ENCODE measurements at regions not wholly inside any gene's neighbourhood (a gene's known extent, or its start where the extent isn't known, plus 50 kb on each side); places are given as distances from the start of the nearest gene placed in this dataset.

GRCh38 chr10:8227246-8227645 lies 172.8 kb downstream of the GATA3 start:
- in situ Hi-C loops (cut with MboI; ENCODE audit: low sequenced_read_pairs), result no loop called here

GRCh38 chr10:8229153-8229552 lies 174.7 kb downstream of the GATA3 start:
- in situ Hi-C loops (cut with MboI; ENCODE audit: low sequenced_read_pairs), result no loop called here

GRCh38 chr10:8230902-8231301 lies 176.4 kb downstream of the GATA3 start:
- in situ Hi-C loops (cut with MboI; ENCODE audit: low sequenced_read_pairs), result no loop called here

GRCh38 chr10:8233049-8233448 lies 178.6 kb downstream of the GATA3 start:
- in situ Hi-C loops (cut with MboI; ENCODE audit: low sequenced_read_pairs), result no loop called here

GRCh38 chr10:8233832-8234259 lies 179.4 kb downstream of the GATA3 start:
- in situ Hi-C loops (cut with MboI; ENCODE audit: low sequenced_read_pairs), result no loop called here

- in situ Hi-C loops (cut with MboI; ENCODE audit: low sequenced_read_pairs), result no loop called here
Measured at GRCh38 chr10:8235253-8236027, 181.0 kb downstream of the GATA3 start.

- in situ Hi-C loops (cut with MboI; ENCODE audit: low sequenced_read_pairs), result no loop called here
Measured at GRCh38 chr10:8238986-8239385, 184.5 kb downstream of the GATA3 start.

GRCh38 chr10:8240861-8241260 lies 186.4 kb downstream of the GATA3 start:
- in situ Hi-C loops (cut with MboI; ENCODE audit: low sequenced_read_pairs), result no loop called here

- in situ Hi-C loops (cut with MboI; ENCODE audit: low sequenced_read_pairs), result no loop called here
Measured at GRCh38 chr10:8242295-8242872, 187.9 kb downstream of the GATA3 start.

GRCh38 chr10:8245131-8245813 lies 190.8 kb downstream of the GATA3 start:
- in situ Hi-C loops (cut with MboI; ENCODE audit: low sequenced_read_pairs), result no loop called here

- in situ Hi-C loops (cut with MboI; ENCODE audit: low sequenced_read_pairs), result no loop called here
Measured at GRCh38 chr10:8245814-8246142, 191.3 kb downstream of the GATA3 start.

- in situ Hi-C loops (cut with MboI; ENCODE audit: low sequenced_read_pairs), result no loop called here
Measured at GRCh38 chr10:8246548-8246947, 192.1 kb downstream of the GATA3 start.

- in situ Hi-C loops (cut with MboI; ENCODE audit: low sequenced_read_pairs), result no loop called here
Measured at GRCh38 chr10:8247191-8247590, 192.7 kb downstream of the GATA3 start.

GRCh38 chr10:8248868-8249267 lies 194.4 kb downstream of the GATA3 start:
- in situ Hi-C loops (cut with MboI; ENCODE audit: low sequenced_read_pairs), result no loop called here

- in situ Hi-C loops (cut with MboI; ENCODE audit: low sequenced_read_pairs), result no loop called here
Measured at GRCh38 chr10:8254350-8254749, 199.9 kb downstream of the GATA3 start.

GRCh38 chr10:8255301-8255700 lies 200.8 kb downstream of the GATA3 start:
- in situ Hi-C loops (cut with MboI; ENCODE audit: low sequenced_read_pairs), result no loop called here

GRCh38 chr10:8260645-8261044 lies 206.2 kb downstream of the GATA3 start:
- in situ Hi-C loops (cut with MboI; ENCODE audit: low sequenced_read_pairs), result no loop called here

- in situ Hi-C loops (cut with MboI; ENCODE audit: low sequenced_read_pairs), result no loop called here
Measured at GRCh38 chr10:8262317-8262716, 207.8 kb downstream of the GATA3 start.

- in situ Hi-C loops (cut with MboI; ENCODE audit: low sequenced_read_pairs), result no loop called here
Measured at GRCh38 chr10:8269976-8270375, 215.5 kb downstream of the GATA3 start.

- in situ Hi-C loops (cut with MboI; ENCODE audit: low sequenced_read_pairs), result no loop called here
Measured at GRCh38 chr10:8272794-8273425, 218.4 kb downstream of the GATA3 start.

GRCh38 chr10:8273749-8274148 lies 219.3 kb downstream of the GATA3 start:
- in situ Hi-C loops (cut with MboI; ENCODE audit: low sequenced_read_pairs), result no loop called here

GRCh38 chr10:8275911-8276310 lies 221.4 kb downstream of the GATA3 start:
- in situ Hi-C loops (cut with MboI; ENCODE audit: low sequenced_read_pairs), result no loop called here

All from HL-60/S4 (cell line).